Adipocyte (in vitro differentiated cells): ENCODE measurements at regions not wholly inside any gene's neighbourhood (a gene's known extent, or its start where the extent isn't known, plus 50 kb on each side); places are given as distances from the start of the nearest gene placed in this dataset.
"Not testable (repeated sequence)": the region's sequence is repeated elsewhere in the genome, so short reads cannot be mapped to it uniquely, and the experiment has no call there.

Source experiments
- DNase-seq: peaks from one replicate; pipeline ENCODE4 v3.0.0-alpha.2; 2015; ENCODE audit warnings: low read depth
- H3K27me3 ChIP-seq: replicated peaks from 2 replicates; pipeline ENCODE4 v1.7.0; 2013; ENCODE audit warnings: mild to moderate bottlenecking, low read length, moderate library complexity; ENCODE audit not compliant: control insufficient read depth, insufficient read depth
- H3K36me3 ChIP-seq: 2 replicates; pipeline ENCODE4 v1.7.0; 2013; ENCODE audit warnings: low read length, mild to moderate bottlenecking, moderate library complexity; ENCODE audit not compliant: control insufficient read depth, insufficient read depth, severe bottlenecking
- H3K4me1 ChIP-seq: 2 replicates; pipeline ENCODE4 v1.7.0; 2013; ENCODE audit warnings: mild to moderate bottlenecking, low read length, moderate library complexity; ENCODE audit not compliant: control insufficient read depth, insufficient read depth
- H3K4me3 ChIP-seq: 2 replicates; pipeline ENCODE4 v1.7.0; 2013; ENCODE audit warnings: mild to moderate bottlenecking, low read length, moderate library complexity
- H3K9ac ChIP-seq: 2 replicates; pipeline ENCODE4 v1.7.0; 2013; ENCODE audit warnings: mild to moderate bottlenecking, low read length, moderate library complexity
- H3K9me3 ChIP-seq: 2 replicates; pipeline ENCODE4 v1.7.0; 2013; ENCODE audit warnings: mild to moderate bottlenecking, low read length, moderate library complexity; ENCODE audit not compliant: control insufficient read depth

- no peaks in the 10 kb centered on the region for H3K27me3 ChIP-seq
- no peak for DNase-seq
Measured at GRCh38 chrX:79482686-79483085, 115.6 kb upstream of the ITM2A start.

GRCh38 chrX:79477691-79478090 is 110.6 kb upstream of the ITM2A start:
- Histone ChIP-seq H3K9ac (no peak overlapping the region), H3K36me3 (no peaks in the 10 kb centered on the region), H3K4me1 (no peaks in the 10 kb centered on the region), H3K4me3 (no peak overlapping the region), H3K9me3 (peaks cover 2% of the 10 kb centered on the region), H3K27me3 (no peaks in the 10 kb centered on the region)
- no peak for DNase-seq

More at GRCh38 chrX:79482686-79483085, 115.6 kb upstream of the ITM2A start:
- Histone ChIP-seq H3K36me3 (no peaks in the 10 kb centered on the region), H3K4me3 (no peak overlapping the region), H3K9me3 (peaks cover 10% of the 10 kb centered on the region), H3K4me1 (no peaks in the 10 kb centered on the region), H3K9ac (no peak overlapping the region)

GRCh38 chrX:79466636-79467035 is 99.5 kb upstream of the ITM2A start:
- H3K9ac ChIP-seq, result no peak overlapping the region
- H3K9me3 ChIP-seq, result peaks cover 20% of the 10 kb centered on the region
- H3K27me3 ChIP-seq, result no peaks in the 10 kb centered on the region
- no peak overlapping the region for H3K4me3 ChIP-seq
- H3K4me1 ChIP-seq, result no peaks in the 10 kb centered on the region
- no peaks in the 10 kb centered on the region for H3K36me3 ChIP-seq
- no peak for DNase-seq

- H3K27me3 ChIP-seq, result no peaks in the 10 kb centered on the region
- no peak overlapping the region for H3K4me3 ChIP-seq
- no peaks in the 10 kb centered on the region for H3K4me1 ChIP-seq
- H3K9ac ChIP-seq, result no peak overlapping the region
- no peaks in the 10 kb centered on the region for H3K36me3 ChIP-seq
- peaks cover 21% of the 10 kb centered on the region for H3K9me3 ChIP-seq
- no peak for DNase-seq
Measured at GRCh38 chrX:79462458-79462857, 95.3 kb upstream of the ITM2A start.

GRCh38 chrX:79456593-79456992 is 89.5 kb upstream of the ITM2A start:
- not testable (repeated sequence) for H3K9me3 ChIP-seq, H3K36me3 ChIP-seq, H3K27me3 ChIP-seq, DNase-seq, H3K9ac ChIP-seq, H3K4me3 ChIP-seq, H3K4me1 ChIP-seq

GRCh38 chrX:79452881-79453280 is 85.7 kb upstream of the ITM2A start:
- H3K9me3 ChIP-seq, result no peaks in the 10 kb centered on the region
- no peak for DNase-seq
- H3K36me3 ChIP-seq, result no peaks in the 10 kb centered on the region
- H3K9ac ChIP-seq, result no peak overlapping the region
- H3K4me1 ChIP-seq, result no peaks in the 10 kb centered on the region
- no peaks in the 10 kb centered on the region for H3K27me3 ChIP-seq
- no peak overlapping the region for H3K4me3 ChIP-seq

- H3K36me3 ChIP-seq, result no peaks in the 10 kb centered on the region
- no peak overlapping the region for H3K4me3 ChIP-seq
- DNase-seq, result no peak
- no peaks in the 10 kb centered on the region for H3K4me1 ChIP-seq
- no peak overlapping the region for H3K9ac ChIP-seq
- H3K9me3 ChIP-seq, result no peaks in the 10 kb centered on the region
- H3K27me3 ChIP-seq, result no peaks in the 10 kb centered on the region
Measured at GRCh38 chrX:79444694-79445210, 77.6 kb upstream of the ITM2A start.

- Histone ChIP-seq H3K4me1 (no peaks in the 10 kb centered on the region), H3K9me3 (no peaks in the 10 kb centered on the region), H3K27me3 (peaks cover 3% of the 10 kb centered on the region), H3K4me3 (no peak overlapping the region), H3K36me3 (no peaks in the 10 kb centered on the region), H3K9ac (no peak overlapping the region)
- no peak for DNase-seq
Measured at GRCh38 chrX:79443121-79443520, 76.0 kb upstream of the ITM2A start.

GRCh38 chrX:79440336-79440735 is 73.2 kb upstream of the ITM2A start:
- Histone ChIP-seq H3K4me1 (no peaks in the 10 kb centered on the region), H3K4me3 (no peak overlapping the region), H3K36me3 (no peaks in the 10 kb centered on the region), H3K9me3 (no peaks in the 10 kb centered on the region), H3K27me3 (peaks cover 3% of the 10 kb centered on the region), H3K9ac (no peak overlapping the region)
- DNase-seq, result no peak
